UCSD-AML1 (cell line): ENCODE measurements at regions not wholly inside any gene's neighbourhood (a gene's known extent, or its start where the extent isn't known, plus 50 kb on each side); places are given as distances from the start of the nearest gene placed in this dataset.

ENCODE experiments used
- DNase-seq: peaks from one replicate; lab custom pipeline; 2025; ENCODE audit not compliant: unreplicated experiment; lab: John Stamatoyannopoulos, UW

DNA sequence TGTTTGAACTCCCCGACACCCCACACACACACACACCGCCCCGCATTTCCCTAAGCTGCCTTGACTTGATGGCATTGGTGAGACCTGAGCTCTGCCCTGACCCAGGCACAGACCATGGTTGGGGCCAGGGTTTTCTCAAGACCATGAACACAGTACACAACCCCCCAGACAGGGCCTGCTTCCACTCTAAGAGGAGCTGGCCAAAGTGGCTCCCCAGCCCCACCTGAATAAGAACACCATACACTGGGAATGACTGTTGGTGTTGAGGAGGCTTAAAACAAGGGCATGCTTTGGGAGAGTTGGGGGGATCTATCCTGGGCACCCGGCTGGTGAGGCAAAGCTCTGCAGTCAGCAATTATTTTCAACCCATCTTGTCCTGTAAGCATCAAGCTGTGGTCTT lies 77.6 kb upstream of the SYT6 start:
- DNase-seq = no peak

DNA sequence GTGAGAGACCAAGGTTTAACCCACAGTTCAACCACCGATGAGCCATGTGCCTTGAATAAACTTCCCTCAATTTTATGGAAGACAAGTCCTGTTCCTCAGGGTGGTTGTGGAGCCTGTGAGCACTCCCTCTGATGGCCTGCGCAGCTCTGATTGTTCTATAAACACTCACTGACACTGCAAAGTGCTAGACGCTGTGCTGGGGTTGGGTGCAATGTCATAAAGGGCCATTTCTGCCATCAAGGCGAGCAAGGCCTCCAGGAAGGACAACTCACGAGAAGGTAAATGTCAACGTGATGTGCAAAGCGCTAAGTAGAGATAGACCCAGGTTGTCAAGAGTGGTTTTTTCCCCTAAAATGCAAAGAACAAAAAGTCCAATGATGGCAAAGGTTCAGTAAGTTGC lies 75.7 kb upstream of the SYT6 start:
- no peak for DNase-seq

DNA sequence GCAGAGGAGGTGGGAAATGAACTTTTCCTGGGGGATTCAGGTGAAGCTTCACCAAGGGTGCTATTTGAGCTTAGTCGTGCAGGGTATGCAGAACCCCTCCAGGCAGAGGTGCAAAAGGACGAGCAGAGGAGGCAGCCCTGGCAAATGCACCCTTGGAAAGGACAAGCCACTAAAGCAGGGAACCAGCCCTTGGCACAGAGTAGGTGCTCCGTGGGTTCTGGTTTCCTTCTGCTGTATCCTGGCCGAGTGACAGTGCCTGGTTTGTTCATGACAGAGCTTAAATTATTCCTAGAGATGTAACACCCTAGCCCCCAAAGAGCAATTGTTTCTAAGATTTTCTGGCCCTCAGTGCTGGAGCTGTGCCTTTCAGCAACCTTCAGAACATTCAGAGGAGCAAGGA lies 73.4 kb upstream of the SYT6 start:
- no peak for DNase-seq

DNA sequence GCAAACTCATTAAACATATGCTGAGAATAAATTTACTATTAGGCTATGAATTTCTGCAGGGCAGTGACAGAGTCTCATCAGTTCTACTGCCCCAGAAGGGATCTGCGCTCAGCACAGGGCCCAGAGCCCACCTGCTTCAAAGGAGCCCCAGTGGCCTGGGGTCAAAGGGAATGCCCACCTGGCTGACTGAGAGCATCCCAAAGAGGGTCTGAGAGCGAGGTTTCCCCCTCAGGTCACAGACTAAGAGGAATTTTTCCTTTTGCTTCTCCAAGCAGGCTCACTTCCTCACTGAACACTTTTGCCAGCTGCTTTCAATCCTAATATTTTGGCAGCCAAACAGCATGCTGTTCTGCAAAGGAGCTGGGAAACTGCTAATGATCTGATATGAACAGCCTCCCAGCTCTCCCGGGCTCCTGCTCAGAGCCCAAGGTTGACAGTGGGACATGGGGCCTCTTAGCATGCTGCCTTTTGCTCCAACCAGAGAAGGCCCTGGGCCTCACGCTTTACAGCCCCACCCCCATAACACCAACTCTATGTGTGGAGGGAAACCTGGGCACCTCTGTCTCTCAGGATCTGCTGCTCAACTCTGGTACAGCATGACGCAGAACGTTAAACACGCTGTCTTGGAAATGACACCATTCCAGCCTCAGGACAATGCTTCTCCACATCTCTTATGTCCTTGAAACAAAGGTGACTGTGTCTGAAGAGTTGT lies 70.7 kb upstream of the SYT6 start:
- no peak for DNase-seq

DNA sequence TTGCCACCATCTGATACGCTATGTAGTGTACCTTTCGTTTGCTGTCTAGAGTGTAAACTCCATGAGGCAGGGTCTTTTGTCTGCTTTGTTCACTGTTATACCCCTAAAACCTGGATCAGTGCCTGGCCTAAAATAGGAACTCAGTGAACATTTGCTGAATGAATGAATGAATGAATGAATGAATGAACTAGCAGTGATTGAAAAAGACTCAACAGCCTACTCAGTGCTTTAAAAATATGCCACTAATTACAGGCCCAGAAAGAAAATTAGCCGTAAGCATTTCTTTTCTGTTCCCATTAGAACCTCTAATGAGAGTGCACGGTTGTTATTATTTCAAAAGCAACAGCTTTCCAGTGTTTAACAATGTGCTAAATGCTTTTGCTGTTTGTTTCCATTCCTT lies 69.3 kb upstream of the SYT6 start:
- no peak for DNase-seq

DNA sequence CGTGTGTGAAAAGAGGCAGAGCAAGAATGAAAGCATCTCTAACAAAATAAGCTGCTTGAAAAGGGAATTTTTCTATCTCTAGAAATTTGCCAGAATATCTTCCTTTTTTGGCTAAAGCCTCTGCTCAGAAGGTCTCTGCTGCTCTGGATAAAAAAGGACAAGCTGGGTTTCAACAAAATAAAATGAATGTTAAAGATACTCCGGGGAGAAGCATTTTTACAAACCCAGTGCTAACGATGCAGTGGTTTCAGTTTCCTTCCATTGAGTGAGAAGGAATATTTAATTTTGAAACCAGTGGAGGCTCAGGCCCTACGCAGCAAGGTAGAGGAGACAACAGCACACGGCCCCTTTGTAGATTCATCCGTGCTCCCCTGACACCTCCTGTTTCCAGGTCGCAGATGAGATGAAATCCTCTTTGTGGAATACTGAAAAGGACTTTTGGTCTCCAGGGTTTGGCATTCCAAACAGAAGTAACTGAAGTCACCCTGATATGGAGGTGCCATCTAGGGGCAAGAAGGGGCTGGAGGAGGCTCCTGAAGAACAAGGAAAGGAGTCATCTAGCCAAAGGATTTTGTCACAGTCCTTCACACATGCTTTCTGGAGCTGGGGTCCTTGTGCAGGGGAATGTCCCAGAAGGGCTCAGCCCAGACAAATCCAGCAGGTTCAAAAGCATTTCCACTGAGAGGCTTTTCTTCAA lies 65.7 kb upstream of the SYT6 start:
- no peak for DNase-seq

DNA sequence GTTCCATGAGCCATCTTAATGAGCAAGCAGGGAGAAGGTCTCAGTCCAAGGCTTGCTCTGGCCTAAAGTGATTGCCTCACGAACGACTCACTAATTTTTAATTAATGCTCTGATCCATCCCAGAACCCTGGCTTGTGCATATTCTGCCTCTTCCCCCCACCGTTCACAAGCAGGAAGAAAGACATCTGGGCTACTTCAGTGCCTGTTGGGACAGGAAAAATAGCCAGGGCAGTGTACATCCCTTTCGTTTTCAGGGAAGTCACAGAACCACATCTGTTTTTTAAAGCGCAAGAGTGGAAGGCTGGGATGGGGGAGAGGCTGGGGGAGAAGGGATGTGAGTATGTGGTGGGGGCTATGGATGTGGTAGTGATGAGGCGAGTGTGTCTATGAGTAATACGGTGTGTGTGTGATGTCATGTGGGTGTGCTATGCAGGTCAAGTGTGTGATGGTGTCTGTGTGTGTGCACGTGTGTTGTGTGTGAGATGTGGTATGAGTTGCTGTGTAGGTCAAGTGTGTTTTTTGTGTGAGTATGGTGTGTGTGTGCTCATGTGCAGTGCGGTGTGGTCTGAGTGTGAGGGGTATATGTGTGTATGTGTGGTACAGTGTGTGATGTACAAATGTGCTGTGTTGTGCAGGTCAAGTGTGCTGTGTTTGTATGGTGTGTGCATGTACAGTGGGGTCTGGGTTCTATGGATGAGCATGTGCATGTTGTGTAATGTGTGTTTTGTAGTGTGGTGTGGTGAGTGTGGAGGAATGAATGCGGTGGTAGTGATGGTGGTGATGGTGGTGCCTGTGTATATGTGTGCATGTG lies 64.9 kb upstream of the SYT6 start:
- no peak for DNase-seq

DNA sequence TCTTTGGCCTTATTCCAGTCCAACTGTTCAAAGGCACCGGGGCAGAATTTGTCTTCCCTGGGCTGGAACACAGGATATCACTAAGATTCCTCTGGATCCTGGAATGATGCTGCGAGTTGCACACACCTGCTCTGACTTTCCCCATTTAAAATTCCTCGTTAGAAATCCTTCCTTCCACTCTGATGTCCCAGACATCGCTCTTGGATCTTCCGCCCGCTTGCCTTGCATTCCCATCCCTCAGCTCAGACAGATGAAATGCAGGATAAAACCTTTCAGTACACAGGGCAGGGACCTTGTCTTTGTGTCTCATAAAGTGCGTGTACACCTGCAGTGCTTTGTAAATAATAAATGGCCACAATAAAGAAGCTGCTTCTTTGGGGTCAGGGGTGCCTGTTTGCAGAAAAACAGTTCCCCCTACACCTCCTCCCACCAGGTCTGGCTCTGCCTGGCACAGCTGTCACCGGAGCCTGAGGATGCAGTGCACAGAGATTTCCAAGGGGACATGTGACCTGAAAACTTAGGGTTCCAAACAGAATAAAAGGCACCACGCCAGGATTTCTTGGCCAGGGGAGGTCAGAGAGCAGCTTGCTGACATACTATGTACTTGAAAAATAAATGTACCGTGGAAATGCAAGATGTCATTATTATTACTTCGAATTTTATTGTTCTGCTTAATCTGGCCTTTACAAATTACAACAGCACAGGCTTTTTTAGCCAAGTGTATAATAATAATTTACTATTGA lies 62.9 kb upstream of the SYT6 start:
- no peak for DNase-seq

DNA sequence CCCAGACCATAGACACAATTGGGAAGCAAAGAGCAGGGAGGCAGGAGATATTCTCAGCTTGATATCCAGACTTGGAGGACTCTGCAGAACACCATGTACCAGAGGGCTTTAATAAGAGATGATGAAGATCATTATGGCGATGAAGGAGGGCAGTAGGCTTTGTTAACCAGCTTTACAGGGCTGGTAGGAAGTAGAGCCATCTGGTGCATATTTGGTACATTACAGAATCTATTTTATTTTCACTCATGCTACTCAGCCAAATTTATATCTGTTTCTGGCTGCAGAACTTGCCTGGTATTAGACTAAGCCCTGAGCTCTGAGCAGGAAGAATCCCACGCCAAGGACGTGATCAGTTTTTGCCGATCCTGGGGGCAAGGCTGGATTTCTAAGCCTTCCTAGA lies 61.8 kb upstream of the SYT6 start:
- DNase-seq = no peak

DNA sequence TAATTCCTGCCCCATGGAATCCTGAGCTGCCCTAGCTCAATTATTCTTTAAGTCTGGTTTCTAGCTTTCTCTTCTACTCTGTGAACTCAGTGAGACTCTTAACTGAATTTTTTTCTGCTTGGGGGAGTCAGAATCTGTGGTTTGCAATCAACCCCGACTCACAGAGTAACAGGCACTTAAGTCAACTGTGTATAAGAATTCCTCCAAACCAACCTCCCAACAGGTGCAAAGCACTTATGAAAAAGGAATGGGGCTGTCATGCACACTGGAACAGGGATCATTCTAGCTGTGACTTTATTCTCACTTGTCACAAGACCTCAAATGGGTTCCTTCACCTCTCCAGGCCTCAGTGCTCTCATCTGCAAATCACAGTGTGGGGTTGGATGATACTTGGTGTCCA lies 60.3 kb upstream of the SYT6 start:
- no peak for DNase-seq

DNA sequence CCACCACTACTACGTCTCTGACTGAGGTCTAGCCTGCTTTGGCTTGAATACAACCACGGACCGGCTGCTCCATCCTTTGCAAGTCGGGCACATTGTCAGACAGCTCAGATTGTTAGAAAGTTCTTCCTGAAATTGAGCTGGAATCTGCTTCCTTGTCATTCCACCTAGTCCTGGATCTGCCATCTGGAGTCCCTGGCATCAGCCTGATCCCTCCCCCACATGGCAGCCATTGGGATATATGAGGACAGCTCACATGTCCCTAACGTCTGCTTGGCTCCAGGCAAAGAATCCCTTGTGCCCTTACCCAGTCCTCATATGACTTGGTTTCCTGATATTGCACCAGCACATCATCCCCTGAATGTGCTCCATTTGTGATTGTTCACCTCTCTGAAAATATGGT lies 56.3 kb upstream of the SYT6 start:
- no peak for DNase-seq

DNA sequence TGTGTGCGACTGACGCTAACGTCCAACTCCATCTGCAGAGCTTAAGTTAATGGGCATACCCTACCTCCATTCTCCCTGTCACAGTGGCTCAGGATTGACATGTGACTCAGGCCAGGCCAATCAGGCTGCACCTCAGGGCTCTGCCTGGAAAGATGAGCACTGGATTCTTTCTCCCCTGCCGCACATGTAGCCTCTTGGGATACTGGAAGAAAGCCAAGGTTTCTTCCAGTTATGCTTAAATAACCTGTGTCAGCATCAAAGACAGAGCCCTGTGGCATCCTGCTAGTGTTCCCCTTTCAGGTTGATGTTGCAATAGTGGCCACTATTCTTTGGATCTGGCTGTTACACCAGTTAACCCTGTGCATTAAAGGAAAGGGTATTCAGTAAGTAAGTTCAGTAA lies 55.0 kb upstream of the SYT6 start:
- DNase-seq = no peak

DNA sequence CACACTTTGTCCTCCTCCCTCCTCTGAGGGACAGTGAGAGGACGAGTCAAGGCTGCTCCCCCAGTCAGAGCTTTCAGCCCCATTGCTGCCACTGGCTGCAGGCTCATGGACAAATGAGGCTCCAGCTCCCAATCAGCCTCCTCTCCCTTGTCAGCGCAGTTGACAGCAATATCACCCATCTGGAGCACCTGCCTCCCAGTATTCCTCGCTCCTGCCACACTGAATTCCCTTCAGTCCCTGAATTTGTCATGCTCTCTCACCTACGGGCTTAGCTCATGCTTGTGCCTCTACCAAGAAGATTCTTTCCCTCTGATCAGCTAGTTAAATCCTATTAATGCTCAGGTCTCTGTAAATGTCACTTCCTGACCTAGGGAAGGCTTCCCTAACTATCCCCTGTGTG lies 54.4 kb upstream of the SYT6 start:
- DNase-seq = no peak

DNA sequence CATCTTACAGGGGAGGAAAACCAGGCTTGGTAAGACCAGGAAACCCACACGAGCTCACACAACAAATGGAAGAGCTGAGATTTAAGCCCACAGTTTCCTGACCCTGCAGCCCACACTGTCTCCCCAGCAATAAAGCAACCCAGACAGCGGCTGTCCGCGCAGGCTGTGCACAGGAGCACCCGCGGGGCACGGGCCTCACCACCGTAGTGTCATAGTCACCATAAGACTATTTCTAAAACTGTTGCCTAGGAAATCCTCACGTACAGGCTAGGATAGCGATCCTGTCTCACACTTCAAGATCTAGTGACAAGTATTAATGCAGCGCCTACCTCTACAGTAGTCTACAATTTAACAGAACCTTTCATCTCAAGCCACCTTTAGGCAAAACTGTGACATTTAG lies 54.0 kb upstream of the SYT6 start:
- no peak for DNase-seq

DNA sequence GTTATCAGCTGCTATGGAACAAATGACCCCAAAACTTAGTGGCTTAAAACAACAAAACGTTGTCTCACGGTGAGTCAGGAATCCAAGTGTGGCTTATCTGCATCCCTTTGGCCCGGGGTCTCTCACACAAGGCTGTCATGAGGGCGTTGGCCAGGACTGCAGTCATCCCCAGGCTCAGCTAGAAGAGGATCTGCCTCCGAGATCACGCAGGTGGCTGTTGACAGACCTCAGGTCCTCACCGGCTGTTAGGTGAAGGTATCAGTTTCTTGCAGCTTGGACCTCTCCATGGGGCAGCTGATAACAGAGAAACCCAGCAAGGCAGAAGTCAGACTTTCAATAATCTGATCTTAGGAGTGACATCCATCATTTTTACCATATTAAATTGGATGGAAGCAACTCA lies 52.7 kb upstream of the SYT6 start:
- DNase-seq = no peak

DNA sequence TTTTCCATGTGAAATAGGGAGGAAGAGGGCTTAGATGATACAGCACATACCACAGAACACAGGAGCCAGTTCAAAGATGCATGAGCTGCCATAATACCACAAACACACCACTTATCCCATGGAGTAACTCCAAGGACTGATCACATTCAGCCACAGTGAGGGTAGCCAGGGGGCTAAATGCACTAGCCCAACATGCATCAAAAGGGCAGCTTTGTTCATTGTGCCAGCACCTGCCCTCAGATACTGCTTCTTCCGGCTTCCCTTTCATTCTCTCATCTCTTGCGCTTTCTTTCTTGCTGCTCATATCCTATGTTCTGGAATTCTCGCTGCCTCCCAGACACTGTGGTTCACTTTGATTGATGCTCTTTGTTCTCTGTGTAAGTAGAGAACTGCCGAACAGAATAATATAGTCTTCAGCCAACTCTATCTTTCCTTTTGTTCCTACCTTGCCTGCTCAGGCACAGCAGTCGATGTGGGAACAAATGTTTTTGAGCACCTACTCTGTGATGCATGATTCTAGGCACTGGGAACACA lies 50.0 kb upstream of the SYT6 start:
- DNase-seq = no peak
